HCT116 (cell line): ENCODE measurements at regions not wholly inside any gene's neighbourhood (a gene's known extent, or its start where the extent isn't known, plus 50 kb on each side); places are given as distances from the start of the nearest gene placed in this dataset.

ENCODE experiments used
- ATAC-seq: fragments of 200-7000 bp; cut with Tn5 transposase; 2 replicates; pipeline ENCODE4 v1.9.1; 2020; ENCODE audit warnings: mild to moderate bottlenecking, moderate library complexity
- BruUV-seq: library from RNA; stranded (reverse); fragments of 400-500 nt; replicated peaks from 2 replicates; lab custom pipeline; 2021; lab: Mats Ljungman, UMichigan
- CTCF ChIA-PET: fragments of 300-600 bp; sonication (Branson Sonifier 250); formaldehyde crosslinking; loops from one replicate; lab custom pipeline; 2021; ENCODE audit warnings: antibody characterized with exemption; lab: Charles Lee
- POLR2A ChIA-PET: fragments of 300-600, 350-600 bp; sonication (Branson Sonifier 250); formaldehyde crosslinking; loops from one replicate; lab custom pipeline; 2021; ENCODE audit warnings: antibody characterized with exemption; lab: Charles Lee
- RAD21 ChIA-PET, 2 experiments: fragments of 300-600 bp; sonication (Branson Sonifier 250); formaldehyde crosslinking; loops; one replicate each; lab custom pipeline; 2023; ENCODE audit warnings: low total read pairs in 2 of 2; ENCODE audit not compliant: uncharacterized antibody in 2 of 2, unreplicated experiment in 2 of 2, low non-redundant PET in 1 of 2; lab: Charles Lee
- DNase-seq: peaks from one replicate; pipeline ENCODE4 v3.0.0-alpha.2; 2010; ENCODE audit warnings: low read depth, low spot score
- H2AFZ ChIP-seq: fragments of 200-600 bp; shearing (Covaris generic), sonication (generic); 2 replicates; pipeline ENCODE4 v1.6.1; 2017; ENCODE audit warnings: low read depth, mixed run types, mixed read lengths, antibody characterized with exemption, low read length; ENCODE audit not compliant: poor library complexity, severe bottlenecking
- H3K27ac ChIP-seq: 2 replicates; pipeline ENCODE4 v1.5.1; 2012; ENCODE audit warnings: low read depth, low read length
- H3K27me3 ChIP-seq: fragments of 200-600 bp; sonication (generic); 2 replicates; pipeline ENCODE4 v1.6.1; 2016; ENCODE audit warnings: mixed run types, low read length, mixed read lengths; ENCODE audit not compliant: insufficient read depth
- H3K36me3 ChIP-seq, 2 experiments: fragments of 200-500 bp in 1 of 2; fragments of 200-600 bp in 1 of 2; sonication (Bioruptor generic) in 1 of 2; sonication (generic) in 1 of 2; 2 replicates each; pipeline versions ENCODE4 v1.5.1 to v1.6.1; 2014 to 2016; ENCODE audit warnings: low read length in 2 of 2, inconsistent platforms in 1 of 2, mixed read lengths in 1 of 2, mixed run types in 1 of 2; ENCODE audit not compliant: insufficient read depth in 2 of 2, control insufficient read depth in 1 of 2
- H3K4me1 ChIP-seq, 2 experiments: fragments of 200-600 bp in 1 of 2; sonication (generic) in 1 of 2; 2 replicates each; pipeline versions ENCODE4 v1.5.1 to v1.6.1; 2012 to 2017; ENCODE audit warnings: low read length in 2 of 2, inconsistent platforms in 1 of 2, mild to moderate bottlenecking in 1 of 2, mixed read lengths in 1 of 2, mixed run types in 1 of 2, moderate library complexity in 1 of 2; ENCODE audit not compliant: insufficient read depth in 2 of 2, control insufficient read depth in 1 of 2
- H3K4me2 ChIP-seq: fragments of 200-600 bp; sonication (generic); 2 replicates; pipeline ENCODE4 v1.6.1; 2017; ENCODE audit warnings: mixed run types, low read length, mixed read lengths
- H3K4me3 ChIP-seq, 2 experiments: fragments of 200-600 bp in 1 of 2; sonication (generic) in 1 of 2; replicated peaks in 1 of 2; 2 replicates each; pipeline ENCODE4 v1.5.1; 2011 to 2016; ENCODE audit warnings: low read length in 2 of 2, control low read depth in 1 of 2, low read depth in 1 of 2, mild to moderate bottlenecking in 1 of 2, mixed read lengths in 1 of 2, mixed run types in 1 of 2
- H3K79me2 ChIP-seq: fragments of 200-600 bp; sonication (generic); 2 replicates; pipeline ENCODE4 v1.6.1; 2017; ENCODE audit warnings: mild to moderate bottlenecking, mixed run types, low read length, moderate library complexity, mixed read lengths; ENCODE audit not compliant: insufficient read depth
- H3K9ac ChIP-seq: fragments of 200-600 bp; sonication (generic); 2 replicates; pipeline ENCODE4 v1.6.1; 2016; ENCODE audit warnings: low read length, mixed read lengths
- H3K9me2 ChIP-seq: fragments of 200-600 bp; sonication (generic), shearing (Covaris generic); 2 replicates; pipeline ENCODE4 v1.6.1; 2017; ENCODE audit warnings: mixed run types, mild to moderate bottlenecking, moderate library complexity; ENCODE audit not compliant: insufficient read depth
- H3K9me3 ChIP-seq, 2 experiments: fragments of 200-500 bp in 1 of 2; fragments of 200-600 bp in 1 of 2; sonication (Bioruptor generic) in 1 of 2; sonication (generic) in 1 of 2; 2 replicates each; pipeline ENCODE4 v1.6.1; 2014 to 2017; ENCODE audit warnings: low read length in 2 of 2, mixed read lengths in 2 of 2, inconsistent platforms in 1 of 2, low read depth in 1 of 2, mild to moderate bottlenecking in 1 of 2, mixed run types in 1 of 2, moderate library complexity in 1 of 2; ENCODE audit not compliant: control insufficient read depth in 1 of 2, insufficient read depth in 1 of 2
- H4K20me1 ChIP-seq: fragments of 200-600 bp; sonication (generic), shearing (Covaris generic); 2 replicates; pipeline ENCODE4 v1.6.1; 2017; ENCODE audit warnings: mixed run types, mild to moderate bottlenecking, moderate library complexity; ENCODE audit not compliant: insufficient read depth
- CBX3 ChIP-seq: IDR thresholded peaks from 2 replicates; pipeline ENCODE4 v1.6.1; 2012; ENCODE audit warnings: low read depth
- EGR1 ChIP-seq: IDR thresholded peaks from 2 replicates; pipeline ENCODE4 v1.6.1; 2012; ENCODE audit warnings: low read depth
- ELF1 ChIP-seq: IDR thresholded peaks from 2 replicates; pipeline ENCODE4 v1.6.1; 2012; ENCODE audit warnings: low read depth, borderline replicate concordance
- EZH2phosphoT487 ChIP-seq: fragments of 200-600 bp; IDR thresholded peaks from 2 replicates; pipeline ENCODE4 v1.6.1; 2018; ENCODE audit warnings: antibody characterized with exemption, borderline replicate concordance
- FOSL1 ChIP-seq: IDR thresholded peaks from 2 replicates; pipeline ENCODE4 v1.6.1; 2012; ENCODE audit warnings: low read depth
- ZFX ChIP-seq: fragments of 450-650 bp; IDR thresholded peaks from 2 replicates; pipeline ENCODE4 v1.6.1; 2017
- intact Hi-C: fragments of 100-400 bp; cut with micrococcal nuclease; formaldehyde crosslinking; loops from 2 replicates; pipeline ENCODE4 v1.10.0; 2022
- TF ChIP-seq, protein P1 (sequence below): IDR thresholded peaks from 2 replicates; pipeline ENCODE4 v1.6.1; 2012; ENCODE audit warnings: low read depth
- TF ChIP-seq, protein P2 (sequence below), 3 experiments: fragments of 200-600 bp in 1 of 3; sonication (generic) in 1 of 3; IDR thresholded peaks in 2 of 3; conservative IDR thresholded peaks in 1 of 3; 2 replicates each; pipeline ENCODE4 v1.5.1; 2012 to 2017; ENCODE audit warnings: low read depth in 2 of 3, low read length in 2 of 3, antibody characterized with exemption in 1 of 3, borderline replicate concordance in 1 of 3, control low read depth in 1 of 3, mild to moderate bottlenecking in 1 of 3, mixed read lengths in 1 of 3, mixed run types in 1 of 3, moderate library complexity in 1 of 3; ENCODE audit not compliant: insufficient read depth in 1 of 3
- TF ChIP-seq, protein P3 (sequence below): IDR thresholded peaks from 2 replicates; pipeline ENCODE4 v1.6.1; 2012
- TF ChIP-seq, protein P4 (sequence below): IDR thresholded peaks from 2 replicates; pipeline ENCODE4 v1.6.1; 2012

DNA sequence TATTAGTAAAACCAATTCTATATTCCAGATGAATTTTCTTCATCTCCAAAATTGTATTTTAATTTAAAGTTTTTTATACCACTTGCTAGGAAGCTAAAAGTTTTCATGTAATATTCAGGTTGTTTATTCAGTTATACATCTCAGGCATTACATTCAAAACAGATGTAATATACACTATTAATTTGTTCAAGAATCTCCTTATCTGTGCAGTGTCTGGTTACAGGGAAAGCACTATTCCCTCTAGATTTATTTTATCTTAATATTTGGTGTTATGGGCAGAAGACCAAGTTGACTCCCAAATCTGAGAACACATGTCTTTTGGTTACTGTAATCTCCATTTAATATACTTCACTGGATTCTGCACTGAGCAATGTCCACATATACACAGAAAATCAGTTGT lies 953.4 kb downstream of the ANKRD7 start:
- intact Hi-C loops: loop anchor here (10.0 kb wide), 1 partner anchor 923 kb away; no protein-coding TSS in a partner anchor
- no peaks in the 10 kb centered on the region for H3K4me1 ChIP-seq
- H3K36me3 ChIP-seq: no peaks in the 10 kb centered on the region
- no peak for TF ChIP-seq EGR1
- TF ChIP-seq, protein P1, sequence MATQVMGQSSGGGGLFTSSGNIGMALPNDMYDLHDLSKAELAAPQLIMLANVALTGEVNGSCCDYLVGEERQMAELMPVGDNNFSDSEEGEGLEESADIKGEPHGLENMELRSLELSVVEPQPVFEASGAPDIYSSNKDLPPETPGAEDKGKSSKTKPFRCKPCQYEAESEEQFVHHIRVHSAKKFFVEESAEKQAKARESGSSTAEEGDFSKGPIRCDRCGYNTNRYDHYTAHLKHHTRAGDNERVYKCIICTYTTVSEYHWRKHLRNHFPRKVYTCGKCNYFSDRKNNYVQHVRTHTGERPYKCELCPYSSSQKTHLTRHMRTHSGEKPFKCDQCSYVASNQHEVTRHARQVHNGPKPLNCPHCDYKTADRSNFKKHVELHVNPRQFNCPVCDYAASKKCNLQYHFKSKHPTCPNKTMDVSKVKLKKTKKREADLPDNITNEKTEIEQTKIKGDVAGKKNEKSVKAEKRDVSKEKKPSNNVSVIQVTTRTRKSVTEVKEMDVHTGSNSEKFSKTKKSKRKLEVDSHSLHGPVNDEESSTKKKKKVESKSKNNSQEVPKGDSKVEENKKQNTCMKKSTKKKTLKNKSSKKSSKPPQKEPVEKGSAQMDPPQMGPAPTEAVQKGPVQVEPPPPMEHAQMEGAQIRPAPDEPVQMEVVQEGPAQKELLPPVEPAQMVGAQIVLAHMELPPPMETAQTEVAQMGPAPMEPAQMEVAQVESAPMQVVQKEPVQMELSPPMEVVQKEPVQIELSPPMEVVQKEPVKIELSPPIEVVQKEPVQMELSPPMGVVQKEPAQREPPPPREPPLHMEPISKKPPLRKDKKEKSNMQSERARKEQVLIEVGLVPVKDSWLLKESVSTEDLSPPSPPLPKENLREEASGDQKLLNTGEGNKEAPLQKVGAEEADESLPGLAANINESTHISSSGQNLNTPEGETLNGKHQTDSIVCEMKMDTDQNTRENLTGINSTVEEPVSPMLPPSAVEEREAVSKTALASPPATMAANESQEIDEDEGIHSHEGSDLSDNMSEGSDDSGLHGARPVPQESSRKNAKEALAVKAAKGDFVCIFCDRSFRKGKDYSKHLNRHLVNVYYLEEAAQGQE: no peak
- no peak for TF ChIP-seq EZH2phosphoT487
- TF ChIP-seq, protein P2, sequence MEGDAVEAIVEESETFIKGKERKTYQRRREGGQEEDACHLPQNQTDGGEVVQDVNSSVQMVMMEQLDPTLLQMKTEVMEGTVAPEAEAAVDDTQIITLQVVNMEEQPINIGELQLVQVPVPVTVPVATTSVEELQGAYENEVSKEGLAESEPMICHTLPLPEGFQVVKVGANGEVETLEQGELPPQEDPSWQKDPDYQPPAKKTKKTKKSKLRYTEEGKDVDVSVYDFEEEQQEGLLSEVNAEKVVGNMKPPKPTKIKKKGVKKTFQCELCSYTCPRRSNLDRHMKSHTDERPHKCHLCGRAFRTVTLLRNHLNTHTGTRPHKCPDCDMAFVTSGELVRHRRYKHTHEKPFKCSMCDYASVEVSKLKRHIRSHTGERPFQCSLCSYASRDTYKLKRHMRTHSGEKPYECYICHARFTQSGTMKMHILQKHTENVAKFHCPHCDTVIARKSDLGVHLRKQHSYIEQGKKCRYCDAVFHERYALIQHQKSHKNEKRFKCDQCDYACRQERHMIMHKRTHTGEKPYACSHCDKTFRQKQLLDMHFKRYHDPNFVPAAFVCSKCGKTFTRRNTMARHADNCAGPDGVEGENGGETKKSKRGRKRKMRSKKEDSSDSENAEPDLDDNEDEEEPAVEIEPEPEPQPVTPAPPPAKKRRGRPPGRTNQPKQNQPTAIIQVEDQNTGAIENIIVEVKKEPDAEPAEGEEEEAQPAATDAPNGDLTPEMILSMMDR (IDR thresholded peaks at IDR 0.05 in 2 of 3, conservative IDR thresholded peaks at IDR 0.05 in 1 of 3; ENCODE audit: borderline replicate concordance in 1 of 3, insufficient read depth in 1 of 3, low read depth in 2 of 3, low read length in 2 of 3): no peak
- TF ChIP-seq ELF1: no peak
- TF ChIP-seq CBX3: no peak
- TF ChIP-seq, protein P3, sequence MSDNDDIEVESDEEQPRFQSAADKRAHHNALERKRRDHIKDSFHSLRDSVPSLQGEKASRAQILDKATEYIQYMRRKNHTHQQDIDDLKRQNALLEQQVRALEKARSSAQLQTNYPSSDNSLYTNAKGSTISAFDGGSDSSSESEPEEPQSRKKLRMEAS: no peak
- TF ChIP-seq ZFX: no peak
- no peak for TF ChIP-seq FOSL1
- TF ChIP-seq, protein P4, sequence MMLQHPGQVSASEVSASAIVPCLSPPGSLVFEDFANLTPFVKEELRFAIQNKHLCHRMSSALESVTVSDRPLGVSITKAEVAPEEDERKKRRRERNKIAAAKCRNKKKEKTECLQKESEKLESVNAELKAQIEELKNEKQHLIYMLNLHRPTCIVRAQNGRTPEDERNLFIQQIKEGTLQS: no peak
- no peaks in the 10 kb centered on the region for H3K27me3 ChIP-seq
- H3K4me3 ChIP-seq: no peak overlapping the region
- no peak for ATAC-seq
- ChIA-PET RAD21 (interaction anchor here in 1 of 2 experiments (1.4 kb wide), 1 partner anchor 259 kb away, joined by 3 read pairs; no protein-coding TSS in a partner anchor), CTCF (interaction anchor here (0.8 to 3.2 kb wide), 3 partner anchors 19 to 258 kb away, joined by 4 to 11 read pairs (median 8); no protein-coding TSS in a partner anchor), POLR2A (no interaction called here)
- no peak overlapping the region for H3K9ac ChIP-seq
- no peak overlapping the region for H2AFZ ChIP-seq
- no TSS peak for BruUV-seq
- no peaks in the 10 kb centered on the region for H3K9me2 ChIP-seq
- no peak overlapping the region for H3K4me2 ChIP-seq
- H3K9me3 ChIP-seq: no peaks in the 10 kb centered on the region
- H4K20me1 ChIP-seq: no peaks in the 10 kb centered on the region
- no peak for DNase-seq
- H3K27ac ChIP-seq: no peak overlapping the region
- H3K79me2 ChIP-seq: no peaks in the 10 kb centered on the region
